GM12878 (cell line): ENCODE measurements at regions not wholly inside any gene's neighbourhood (a gene's known extent, or its start where the extent isn't known, plus 50 kb on each side); places are given as distances from the start of the nearest gene placed in this dataset.

Experiments
- ATAC-seq: fragments of 200-7000 bp; cut with Tn5 transposase; 3 replicates; pipeline ENCODE4 v1.9.1; 2020; ENCODE audit warnings: mild to moderate bottlenecking, moderate library complexity
- BruUV-seq: library from RNA; stranded (reverse); fragments of 400-500 nt; replicated peaks from 2 replicates; lab custom pipeline; 2021; lab: Mats Ljungman, UMichigan
- CTCF ChIA-PET: fragments of 300-600 bp; sonication (Branson Sonifier 250); formaldehyde crosslinking; extraction: SDS; loops from one replicate; lab custom pipeline; 2021; ENCODE audit warnings: inconsistent platforms; lab: Yijun Ruan, JAX
- POLR2A ChIA-PET: fragments of 350-600 bp; formaldehyde crosslinking; extraction: SDS; loops from one replicate; lab custom pipeline; 2021; ENCODE audit warnings: inconsistent platforms; lab: Charles Lee
- RAD21 ChIA-PET: fragments of 300-600 bp; sonication (Branson Sonifier 250); formaldehyde crosslinking; loops from one replicate; lab custom pipeline; 2023; ENCODE audit warnings: antibody characterized with exemption; ENCODE audit not compliant: unreplicated experiment; lab: Charles Lee
- SMC1A ChIA-PET: fragments of 300-600 bp; sonication (Branson Sonifier 250); formaldehyde crosslinking; loops from one replicate; lab custom pipeline; 2023; ENCODE audit not compliant: unreplicated experiment, uncharacterized antibody; lab: Charles Lee
- DNase-seq: peaks from one replicate; pipeline ENCODE4 v3.0.0-alpha.2; 2011; ENCODE audit warnings: low read depth, low spot score
- FAIRE-seq: peaks from 3 replicates; lab custom pipeline; 2011; peaks lifted over from hg19 to GRCh38; lab: Jason Lieb, UNC
- H2AFZ ChIP-seq: 2 replicates; pipeline ENCODE4 v1.6.0; 2011; ENCODE audit warnings: low read depth, low read length, control low read depth; ENCODE audit not compliant: control insufficient read depth
- H3K27ac ChIP-seq: 2 replicates; pipeline ENCODE4 v1.5.1; 2011; ENCODE audit warnings: control low read depth; ENCODE audit not compliant: control insufficient read depth, insufficient read depth
- H3K27me3 ChIP-seq, 2 experiments: replicated peaks in 1 of 2; 2 replicates each; pipeline versions ENCODE4 v1.6.0 to v1.6.1; 2011; ENCODE audit warnings: low read length in 1 of 2; ENCODE audit not compliant: control insufficient read depth in 2 of 2, insufficient read depth in 2 of 2
- H3K36me3 ChIP-seq, 2 experiments: 2 replicates each; pipeline ENCODE4 v1.5.1; 2011; ENCODE audit warnings: low read length in 1 of 2; ENCODE audit not compliant: control insufficient read depth in 2 of 2, insufficient read depth in 2 of 2
- H3K4me1 ChIP-seq: 2 replicates; pipeline ENCODE4 v1.6.1; 2011; ENCODE audit warnings: mild to moderate bottlenecking, low read length, moderate library complexity, mixed read lengths; ENCODE audit not compliant: control insufficient read depth, insufficient read depth
- H3K4me2 ChIP-seq: 2 replicates; pipeline ENCODE4 v1.6.0; 2011; ENCODE audit warnings: control low read depth; ENCODE audit not compliant: control insufficient read depth, insufficient read depth
- H3K4me3 ChIP-seq: fragments of 200-600 bp; sonication (generic); 2 replicates; pipeline ENCODE4 v1.5.1; 2016
- H3K79me2 ChIP-seq: 2 replicates; pipeline ENCODE4 v1.6.0; 2011; ENCODE audit warnings: low read length; ENCODE audit not compliant: control insufficient read depth, insufficient read depth
- H3K9ac ChIP-seq: 2 replicates; pipeline ENCODE4 v1.8.0; 2011; ENCODE audit warnings: low read length, control low read depth, mixed read lengths; ENCODE audit not compliant: control insufficient read depth, insufficient read depth
- H3K9me3 ChIP-seq: replicated peaks from 3 replicates; pipeline ENCODE4 v1.5.1; 2011; ENCODE audit warnings: mild to moderate bottlenecking, low read length; ENCODE audit not compliant: control insufficient read depth, insufficient read depth
- H4K20me1 ChIP-seq: 2 replicates; pipeline ENCODE4 v1.6.0; 2011; ENCODE audit not compliant: control insufficient read depth, insufficient read depth
- DPF2 ChIP-seq: fragments of 450-650 bp; IDR thresholded peaks from 2 replicates; pipeline ENCODE4 v1.6.1; 2017; ENCODE audit warnings: mild to moderate bottlenecking
- ESRRA ChIP-seq: IDR thresholded peaks from 2 replicates; pipeline ENCODE4 v1.6.1; 2012; ENCODE audit warnings: mild to moderate bottlenecking, low read length, improper control_type of control experiment
- NFYA ChIP-seq: IDR thresholded peaks from 2 replicates; pipeline ENCODE4 v1.6.1; 2011; ENCODE audit warnings: low read depth, mild to moderate bottlenecking, low read length, improper control_type of control experiment, borderline replicate concordance
- NFYB ChIP-seq: IDR thresholded peaks from 2 replicates; pipeline ENCODE4 v1.6.1; 2011; ENCODE audit warnings: low read depth, mild to moderate bottlenecking, low read length, improper control_type of control experiment, moderate library complexity; ENCODE audit not compliant: insufficient read depth
- PAX8 ChIP-seq: fragments of 450-650 bp; IDR thresholded peaks from 2 replicates; pipeline ENCODE4 v1.6.1; 2017; ENCODE audit warnings: mild to moderate bottlenecking, moderate library complexity
- RCOR1 ChIP-seq: conservative IDR thresholded peaks from 2 replicates; pipeline ENCODE4 v1.6.1; 2012; ENCODE audit warnings: low read depth, low read length, improper control_type of control experiment
- SPI1 ChIP-seq: IDR thresholded peaks from 2 replicates; pipeline ENCODE4 v1.6.1; 2011; ENCODE audit warnings: low read depth, mild to moderate bottlenecking, low read length, moderate library complexity, borderline replicate concordance; ENCODE audit not compliant: insufficient read depth
- STAT3 ChIP-seq: IDR thresholded peaks from 2 replicates; pipeline ENCODE4 v1.6.1; 2011; ENCODE audit warnings: low read depth, low read length, improper control_type of control experiment
- WGBS: methylation state at CpG from one replicate; pipeline ENCODE4 v1.1.6; 2016; ENCODE audit warnings: low lambda C conversion rate; ENCODE audit not compliant: insufficient replicate concordance, insufficient coverage; ENCODE audit errors: missing lambda C conversion rate; 5-methylcytosine and 5-hydroxymethylcytosine counted together
- in situ Hi-C: fragments of 300-500 bp; cut with MboI; formaldehyde crosslinking; loops from 9 replicates; pipeline ENCODE4 v1.14.3; 2018; ENCODE audit warnings: mixed read lengths
- intact Hi-C: fragments of 100-400 bp; cut with micrococcal nuclease; formaldehyde crosslinking; loops from one replicate; pipeline ENCODE4 v1.14.2; 2022; ENCODE audit not compliant: unreplicated experiment
- TF ChIP-seq, protein P1 (sequence below): IDR thresholded peaks from 2 replicates; pipeline ENCODE4 v1.6.1; 2012; ENCODE audit warnings: low read depth, low read length, improper control_type of control experiment

DNA sequence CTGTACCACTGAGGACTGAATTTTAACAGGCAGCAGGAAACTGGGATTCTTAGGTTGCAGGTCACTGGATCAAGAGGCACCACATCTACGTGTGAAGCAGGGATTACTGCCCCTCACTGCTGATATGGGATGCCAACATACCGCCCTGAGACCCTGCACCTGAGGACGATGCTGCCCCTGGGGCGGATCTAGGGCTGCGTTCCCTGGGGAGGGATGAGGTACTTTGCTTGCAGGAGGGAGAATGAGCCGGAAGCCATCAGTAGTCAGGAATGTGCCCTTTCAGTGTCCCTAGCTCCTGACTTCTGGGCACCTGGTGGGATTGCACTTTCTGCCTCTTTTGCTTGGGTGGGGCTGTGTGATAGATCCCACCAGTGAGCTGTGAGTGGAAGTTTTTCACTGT lies 122.8 kb downstream of the RPLP1 start:
- DNase-seq (no peak), ATAC-seq (no peak), FAIRE-seq (no peak)
- no peak for TF ChIP-seq RCOR1
- TF ChIP-seq SPI1, result no peak
- TF ChIP-seq ESRRA, result no peak
- TF ChIP-seq NFYB, result no peak
- TF ChIP-seq, protein P1, sequence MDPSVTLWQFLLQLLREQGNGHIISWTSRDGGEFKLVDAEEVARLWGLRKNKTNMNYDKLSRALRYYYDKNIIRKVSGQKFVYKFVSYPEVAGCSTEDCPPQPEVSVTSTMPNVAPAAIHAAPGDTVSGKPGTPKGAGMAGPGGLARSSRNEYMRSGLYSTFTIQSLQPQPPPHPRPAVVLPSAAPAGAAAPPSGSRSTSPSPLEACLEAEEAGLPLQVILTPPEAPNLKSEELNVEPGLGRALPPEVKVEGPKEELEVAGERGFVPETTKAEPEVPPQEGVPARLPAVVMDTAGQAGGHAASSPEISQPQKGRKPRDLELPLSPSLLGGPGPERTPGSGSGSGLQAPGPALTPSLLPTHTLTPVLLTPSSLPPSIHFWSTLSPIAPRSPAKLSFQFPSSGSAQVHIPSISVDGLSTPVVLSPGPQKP, result no peak
- TF ChIP-seq PAX8, result no peak
- no peak for TF ChIP-seq STAT3
- no peak for TF ChIP-seq DPF2
- TF ChIP-seq NFYA, result no peak
- intact Hi-C loops (loop anchor here (5.0 to 10.0 kb wide), 4 partner anchors 149 to 912 kb away; no protein-coding TSS in a partner anchor), in situ Hi-C loops (no loop called here)
- Histone ChIP-seq H3K9ac (no peak overlapping the region), H3K27me3 (peaks cover 0 to 3% of the 10 kb centered on the region in 2 experiments), H3K4me3 (no peak overlapping the region), H3K36me3 (no peaks in the 10 kb centered on the region), H3K79me2 (no peaks in the 10 kb centered on the region), H3K4me2 (no peak overlapping the region), H4K20me1 (no peaks in the 10 kb centered on the region), H2AFZ (no peak overlapping the region), H3K27ac (no peak overlapping the region), H3K9me3 (no peaks in the 10 kb centered on the region), H3K4me1 (peaks cover 5% of the 10 kb centered on the region; the same call in 1 of the 2 replicates)
- BruUV-seq, result no TSS peak
- 66% methylated on average over 6 of the region's 6 CpGs for WGBS
- SMC1A ChIA-PET, result interaction anchor here (0.6 to 0.9 kb wide), 3 partner anchors 144 to 959 kb away, joined by 3 read pairs; no protein-coding TSS in a partner anchor
- CTCF ChIA-PET, result interaction anchor here (0.6 to 2.5 kb wide), 9 partner anchors 30 to 913 kb away, joined by 3 to 8 read pairs (median 3); no protein-coding TSS in a partner anchor
- RAD21 ChIA-PET, result interaction anchor here (1.6 to 3.1 kb wide), 2 partner anchors 27 to 892 kb away, joined by 4 to 8 read pairs; no protein-coding TSS in a partner anchor
- POLR2A ChIA-PET, result no interaction called here
